CD4-positive, alpha-beta T cell (primary cell): ENCODE measurements at regions not wholly inside any gene's neighbourhood (a gene's known extent, or its start where the extent isn't known, plus 50 kb on each side); places are given as distances from the start of the nearest gene placed in this dataset.

Source experiments
- ATAC-seq: fragments of 200-7000 bp; cut with Tn5 transposase; one replicate; pipeline ENCODE4 v1.10.0; 2022; ENCODE audit warnings: mild to moderate bottlenecking; ENCODE audit not compliant: poor library complexity
- CTCF ChIA-PET: fragments of 350-600 bp; sonication (Branson Sonifier 250); formaldehyde crosslinking; loops from one replicate; lab custom pipeline; 2021; ENCODE audit warnings: antibody characterized with exemption, inconsistent platforms; lab: Charles Lee
- POLR2A ChIA-PET: fragments of 350-600 bp; sonication (Branson Sonifier 250); formaldehyde crosslinking; loops from one replicate; lab custom pipeline; 2021; ENCODE audit warnings: antibody characterized with exemption, inconsistent platforms; lab: Charles Lee
- DNase-seq, 14 experiments: peaks; one replicate each; pipeline ENCODE4 v3.0.0-alpha.2; 2013 to 2020; ENCODE audit warnings: mixed read lengths in 2 of 14
- H3K27ac ChIP-seq, 2 donors: one replicate each; pipeline versions ENCODE4 v1.5.1 to v1.7.0; 2013; ENCODE audit warnings: low read length in 2 of 2, low read depth in 1 of 2, mild to moderate bottlenecking in 1 of 2
- H3K27me3 ChIP-seq, 2 experiments: 1 replicate in 1 of 2; 2 replicates in 1 of 2; pipeline versions ENCODE4 v1.6.1 to v1.7.0; 2013; ENCODE audit warnings: low read length in 2 of 2, control low read depth in 1 of 2, mild to moderate bottlenecking in 1 of 2, moderate library complexity in 1 of 2; ENCODE audit not compliant: insufficient read depth in 2 of 2, control insufficient read depth in 1 of 2
- H3K36me3 ChIP-seq: one replicate; pipeline ENCODE4 v1.6.1; 2013; ENCODE audit warnings: low read length, control low read depth; ENCODE audit not compliant: insufficient read depth
- H3K4me1 ChIP-seq: one replicate; pipeline ENCODE4 v1.6.1; 2013; ENCODE audit warnings: low read length, control low read depth; ENCODE audit not compliant: insufficient read depth
- H3K4me3 ChIP-seq: one replicate; pipeline ENCODE4 v1.5.1; 2013; ENCODE audit warnings: mild to moderate bottlenecking, low read length, moderate library complexity
- H3K9me3 ChIP-seq, 2 experiments: 1 replicate in 1 of 2; 2 replicates in 1 of 2; pipeline versions ENCODE4 v1.6.1 to v1.7.0; 2013; ENCODE audit warnings: low read length in 2 of 2, mild to moderate bottlenecking in 2 of 2, control low read depth in 1 of 2, moderate library complexity in 1 of 2; ENCODE audit not compliant: control insufficient read depth in 1 of 2, insufficient read depth in 1 of 2
- H3K27ac Mint-ChIP-seq: one replicate; pipeline ENCODE4 v1.8.0; 2020; ENCODE audit warnings: mixed read lengths
- H3K27me3 Mint-ChIP-seq: one replicate; pipeline ENCODE4 v1.8.0; 2021; ENCODE audit warnings: mixed read lengths
- H3K36me3 Mint-ChIP-seq: one replicate; pipeline ENCODE4 v1.8.0; 2021; ENCODE audit warnings: low read depth, mixed read lengths
- H3K4me1 Mint-ChIP-seq: one replicate; pipeline ENCODE4 v1.8.0; 2021; ENCODE audit warnings: low read depth, mixed read lengths
- H3K4me3 Mint-ChIP-seq: one replicate; pipeline ENCODE4 v1.8.0; 2020; ENCODE audit warnings: mild to moderate bottlenecking, mixed read lengths
- H3K9me3 Mint-ChIP-seq: one replicate; pipeline ENCODE4 v1.8.0; 2020; ENCODE audit warnings: mixed read lengths
- intact Hi-C, 2 experiments: fragments of 100-400 bp; cut with DNase I in 1 of 2; cut with micrococcal nuclease in 1 of 2; formaldehyde crosslinking; loops; one replicate each; pipeline versions ENCODE4 v1.15.1 to v1.9.0; 2023 to 2025; cut with DNase I, micrococcal nuclease
- TF ChIP-seq, protein P1 (sequence below): fragments of 200-600 bp; IDR thresholded peaks from one replicate; pipeline ENCODE4 v1.8.0; 2022; ENCODE audit warnings: antibody characterized with exemption, mild to moderate bottlenecking

DNA sequence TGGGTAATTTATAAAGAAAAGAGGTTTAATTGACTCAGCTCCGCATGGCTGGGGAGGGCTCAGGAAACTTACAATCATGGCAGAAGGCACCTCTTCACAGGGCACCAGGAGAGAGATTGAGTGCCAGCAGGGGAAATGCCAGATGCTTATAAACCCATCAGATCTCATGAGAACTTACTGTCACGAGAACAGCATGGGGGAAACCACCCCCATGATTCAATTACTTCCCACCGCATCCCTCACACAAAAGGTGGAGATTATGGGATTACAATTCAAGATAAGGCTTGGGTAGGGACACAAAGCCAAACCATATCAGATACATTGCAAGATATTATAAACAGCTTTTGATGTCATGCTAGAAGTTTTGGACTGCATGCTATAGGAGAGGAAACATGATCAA is 204.3 kb downstream of the VEGFC start:
- H3K4me3 Mint-ChIP-seq = no peak overlapping the region
- intact Hi-C loops = no loop called here

DNA sequence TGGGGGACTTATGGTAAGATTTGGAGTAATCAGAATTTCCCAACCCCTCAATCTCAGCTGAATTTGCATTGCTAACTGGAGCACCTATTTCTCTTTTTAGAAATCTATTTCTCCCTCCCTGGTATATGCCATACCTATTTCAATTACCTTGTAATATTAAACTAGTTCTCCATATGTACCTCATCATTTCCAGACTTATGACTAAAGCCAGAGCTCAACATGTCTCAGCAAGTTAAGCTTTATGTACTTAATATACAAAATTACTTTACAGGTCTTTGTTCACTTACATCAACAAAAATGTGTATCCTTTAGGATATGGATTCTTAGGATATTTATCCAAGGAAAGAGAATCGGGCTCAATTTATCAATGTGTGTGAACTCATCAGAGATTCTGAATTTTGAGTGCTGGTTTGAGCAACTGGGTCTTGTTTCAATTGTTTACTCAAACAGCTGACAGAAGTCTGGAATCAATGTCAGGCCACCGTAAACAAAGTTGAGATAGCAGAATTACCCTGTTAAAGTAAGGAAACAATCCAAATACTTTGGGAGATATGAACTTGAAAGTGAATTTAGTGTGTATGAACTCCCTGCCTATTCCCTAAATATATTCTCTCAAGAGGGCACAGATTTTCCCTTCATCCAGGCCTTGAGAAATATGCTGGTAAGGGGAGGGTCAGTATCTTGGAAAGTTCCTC is 199.6 kb downstream of the VEGFC start:
- CTCF ChIA-PET = no interaction called here

More for the DNA sequence above, 204.3 kb downstream of the VEGFC start:
- H3K4me3 ChIP-seq = no peak overlapping the region
- Mint-ChIP-seq H3K27ac (no peak overlapping the region), H3K36me3 (no peaks in the 10 kb centered on the region), H3K4me1 (no peaks in the 10 kb centered on the region), H3K27me3 (no peaks in the 10 kb centered on the region), H3K9me3 (peaks cover 5% of the 10 kb centered on the region)
- H3K4me1 ChIP-seq = no peaks in the 10 kb centered on the region
- TF ChIP-seq, protein P1, sequence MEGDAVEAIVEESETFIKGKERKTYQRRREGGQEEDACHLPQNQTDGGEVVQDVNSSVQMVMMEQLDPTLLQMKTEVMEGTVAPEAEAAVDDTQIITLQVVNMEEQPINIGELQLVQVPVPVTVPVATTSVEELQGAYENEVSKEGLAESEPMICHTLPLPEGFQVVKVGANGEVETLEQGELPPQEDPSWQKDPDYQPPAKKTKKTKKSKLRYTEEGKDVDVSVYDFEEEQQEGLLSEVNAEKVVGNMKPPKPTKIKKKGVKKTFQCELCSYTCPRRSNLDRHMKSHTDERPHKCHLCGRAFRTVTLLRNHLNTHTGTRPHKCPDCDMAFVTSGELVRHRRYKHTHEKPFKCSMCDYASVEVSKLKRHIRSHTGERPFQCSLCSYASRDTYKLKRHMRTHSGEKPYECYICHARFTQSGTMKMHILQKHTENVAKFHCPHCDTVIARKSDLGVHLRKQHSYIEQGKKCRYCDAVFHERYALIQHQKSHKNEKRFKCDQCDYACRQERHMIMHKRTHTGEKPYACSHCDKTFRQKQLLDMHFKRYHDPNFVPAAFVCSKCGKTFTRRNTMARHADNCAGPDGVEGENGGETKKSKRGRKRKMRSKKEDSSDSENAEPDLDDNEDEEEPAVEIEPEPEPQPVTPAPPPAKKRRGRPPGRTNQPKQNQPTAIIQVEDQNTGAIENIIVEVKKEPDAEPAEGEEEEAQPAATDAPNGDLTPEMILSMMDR = no peak
- CTCF ChIA-PET = no interaction called here
- H3K27me3 ChIP-seq = no peaks in the 10 kb centered on the region
- ATAC-seq (no peak), DNase-seq (no peak)
- no peak overlapping the region for H3K27ac ChIP-seq
- POLR2A ChIA-PET = no interaction called here
- H3K9me3 ChIP-seq = no peaks in the 10 kb centered on the region
- H3K36me3 ChIP-seq = no peaks in the 10 kb centered on the region

GRCh38 chr4:176593943-176594342 is 198.8 kb downstream of the VEGFC start:
- TF ChIP-seq, protein P1 = no peak
- Histone ChIP-seq H3K27ac (no peak overlapping the region), H3K9me3 (no peaks in the 10 kb centered on the region), H3K36me3 (no peaks in the 10 kb centered on the region), H3K4me1 (no peaks in the 10 kb centered on the region), H3K4me3 (no peak overlapping the region), H3K27me3 (no peaks in the 10 kb centered on the region)
- Mint-ChIP-seq H3K9me3 (no peaks in the 10 kb centered on the region), H3K4me1 (no peaks in the 10 kb centered on the region), H3K27ac (no peak overlapping the region), H3K36me3 (no peaks in the 10 kb centered on the region), H3K27me3 (no peaks in the 10 kb centered on the region), H3K4me3 (no peak overlapping the region)
- intact Hi-C loops = no loop called here
- no peak for ATAC-seq
- POLR2A ChIA-PET = no interaction called here
- no peak for DNase-seq
- CTCF ChIA-PET = no interaction called here

More for the DNA sequence above, 199.6 kb downstream of the VEGFC start:
- peaks cover under 1% of the 10 kb centered on the region for H3K9me3 Mint-ChIP-seq
- no peaks in the 10 kb centered on the region for H3K4me1 Mint-ChIP-seq
- no peaks in the 10 kb centered on the region for H3K36me3 Mint-ChIP-seq
- Histone ChIP-seq H3K27me3 (no peaks in the 10 kb centered on the region), H3K4me3 (no peak overlapping the region), H3K36me3 (no peaks in the 10 kb centered on the region), H3K9me3 (no peaks in the 10 kb centered on the region), H3K27ac (no peak overlapping the region), H3K4me1 (no peaks in the 10 kb centered on the region)
- intact Hi-C loops = no loop called here
- ATAC-seq (no peak), DNase-seq (no peak)
- H3K27me3 Mint-ChIP-seq = no peaks in the 10 kb centered on the region
- POLR2A ChIA-PET = no interaction called here
- no peak overlapping the region for H3K4me3 Mint-ChIP-seq
- H3K27ac Mint-ChIP-seq = no peak overlapping the region
- TF ChIP-seq, protein P1 = no peak
